Activated naive CD8-positive, alpha-beta T cell treated with anti-CD3 and anti-CD28 coated beads, Interleukin-2, amount 10 ng/mL, durations not matched to agents 7 days and 5 days (primary cell): ENCODE measurements at regions not wholly inside any gene's neighbourhood (a gene's known extent, or its start where the extent isn't known, plus 50 kb on each side); places are given as distances from the start of the nearest gene placed in this dataset.

ENCODE experiments used
- ATAC-seq: fragments of 150-1000 bp; cut with Tn5 transposase; one replicate; pipeline ENCODE4 v1.10.0; 2021; ENCODE audit warnings: low read depth, moderate library complexity
- POLR2A ChIA-PET: fragments of 350-600 bp; sonication (Branson Sonifier 250); formaldehyde crosslinking; loops from one replicate; lab custom pipeline; 2021; ENCODE audit warnings: antibody characterized with exemption; lab: Charles Lee
- DNase-seq: peaks from one replicate; pipeline ENCODE4 v3.0.0; 2021
- H3K27ac Mint-ChIP-seq: one replicate; pipeline ENCODE4 v1.8.0; 2022; ENCODE audit warnings: mild to moderate bottlenecking, mixed read lengths
- H3K27me3 Mint-ChIP-seq: one replicate; pipeline ENCODE4 v1.8.0; 2022; ENCODE audit warnings: mild to moderate bottlenecking, moderate library complexity, mixed read lengths
- H3K36me3 Mint-ChIP-seq: one replicate; pipeline ENCODE4 v1.8.0; 2021; ENCODE audit warnings: mild to moderate bottlenecking, mixed read lengths
- H3K4me1 Mint-ChIP-seq: one replicate; pipeline ENCODE4 v1.8.0; 2021; ENCODE audit warnings: mixed read lengths
- H3K4me3 Mint-ChIP-seq: one replicate; pipeline ENCODE4 v1.8.0; 2022; ENCODE audit warnings: mild to moderate bottlenecking, moderate library complexity, mixed read lengths
- H3K9me3 Mint-ChIP-seq: one replicate; pipeline ENCODE4 v1.8.0; 2021; ENCODE audit warnings: mixed read lengths

DNA sequence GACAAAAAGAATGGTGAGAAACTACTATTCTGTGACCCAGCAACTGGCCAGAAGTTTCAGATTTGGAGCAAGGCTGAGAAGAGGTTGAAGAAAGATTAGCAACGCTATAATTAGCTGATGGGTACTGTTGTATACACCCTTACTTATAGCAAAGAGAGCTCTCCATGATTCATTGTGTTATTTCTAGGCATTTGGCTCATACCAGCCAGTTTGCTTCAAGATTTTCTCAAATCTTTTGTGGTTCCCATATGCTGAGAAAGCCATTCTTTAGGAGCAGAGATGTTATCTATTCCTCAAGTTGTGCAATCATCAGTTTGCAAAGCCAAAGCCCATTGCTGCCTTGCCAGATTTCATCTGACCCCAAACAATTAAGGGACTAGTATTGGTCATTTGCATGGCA lies 179.4 kb downstream of the ETS1 start:
- POLR2A ChIA-PET: no interaction called here
- H3K4me3 Mint-ChIP-seq: no peak overlapping the region
- H3K4me1 Mint-ChIP-seq: peaks cover 18% of the 10 kb centered on the region
- peaks cover 4% of the 10 kb centered on the region for H3K36me3 Mint-ChIP-seq
- peaks cover 1% of the 10 kb centered on the region for H3K9me3 Mint-ChIP-seq
- no peak overlapping the region for H3K27ac Mint-ChIP-seq
- DNase-seq: no peak
- no peak for ATAC-seq
- peaks cover 2% of the 10 kb centered on the region for H3K27me3 Mint-ChIP-seq

DNA sequence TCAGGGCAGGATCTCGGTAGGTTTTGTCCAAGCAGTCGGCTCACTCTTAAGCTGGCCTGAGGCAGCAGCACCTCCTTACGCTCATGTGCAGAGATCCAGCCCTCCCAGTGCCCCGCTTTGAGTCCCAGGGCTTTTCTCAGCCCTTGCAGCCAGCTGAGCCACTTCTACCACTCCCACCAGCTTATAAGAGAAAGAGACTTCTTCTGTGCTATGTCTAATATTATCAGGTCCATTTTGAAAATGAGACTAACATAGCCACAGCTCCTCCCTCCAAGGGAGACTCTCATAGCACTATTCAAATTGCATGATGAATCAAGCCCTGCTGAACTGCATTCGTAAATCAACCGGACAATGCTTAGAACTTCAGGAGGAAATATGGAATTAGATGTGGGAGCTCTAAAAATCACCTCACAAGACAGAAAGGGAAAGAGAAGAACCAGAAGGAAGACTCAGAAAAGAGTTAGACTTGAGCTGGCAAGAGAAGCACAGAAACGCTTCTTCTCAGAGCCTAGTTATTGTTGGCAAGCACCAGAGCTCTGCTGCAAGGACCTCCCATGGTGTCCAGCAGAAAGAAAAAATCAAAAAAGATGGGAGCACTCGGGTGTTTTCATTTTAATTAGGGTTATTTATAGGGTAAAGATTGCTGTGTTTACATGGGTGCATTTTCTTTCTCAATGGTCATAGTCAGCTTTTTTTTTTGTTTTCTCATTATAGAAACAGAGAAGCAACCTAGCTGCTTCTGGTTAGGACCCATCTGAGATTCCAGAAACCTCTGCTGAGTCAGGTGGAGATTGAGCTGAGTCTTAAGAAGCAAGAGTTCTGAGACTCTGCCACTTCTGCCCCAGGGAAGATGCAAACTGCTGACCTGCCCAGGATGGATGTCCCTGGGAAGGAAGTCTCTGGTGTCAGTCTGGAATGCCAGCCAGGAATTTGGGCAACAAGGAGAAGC lies 181.4 kb downstream of the ETS1 start:
- H3K27ac Mint-ChIP-seq: no peak overlapping the region
- peaks cover 2% of the 10 kb centered on the region for H3K27me3 Mint-ChIP-seq
- H3K4me1 Mint-ChIP-seq: peaks cover 4% of the 10 kb centered on the region

DNA sequence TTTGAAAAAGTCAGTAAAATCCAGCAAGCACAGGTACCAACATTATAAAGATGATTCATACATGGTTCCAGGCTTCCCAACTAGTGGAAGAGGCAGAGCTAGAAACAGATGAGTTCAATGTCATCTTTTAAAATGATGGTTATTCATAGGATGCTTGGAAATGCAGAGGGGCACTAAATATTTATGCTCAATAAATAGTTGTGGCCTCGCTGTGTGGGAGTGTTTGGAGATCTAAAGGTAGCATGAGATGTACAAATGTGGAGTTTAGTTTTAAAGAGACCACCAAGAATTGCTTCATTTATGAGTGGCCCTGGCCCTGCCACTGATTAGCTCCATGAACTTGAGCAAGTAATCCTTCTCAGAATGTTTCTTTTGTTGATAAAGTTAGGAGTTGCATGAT lies 182.2 kb downstream of the ETS1 start:
- POLR2A ChIA-PET: no interaction called here
- Mint-ChIP-seq H3K4me1 (peaks cover 4% of the 10 kb centered on the region), H3K36me3 (peaks cover 1% of the 10 kb centered on the region), H3K27me3 (peaks cover 2% of the 10 kb centered on the region), H3K9me3 (no peaks in the 10 kb centered on the region), H3K27ac (no peak overlapping the region), H3K4me3 (no peak overlapping the region)
- no peak for ATAC-seq
- no peak for DNase-seq

More for the DNA sequence above, 181.4 kb downstream of the ETS1 start:
- Mint-ChIP-seq H3K4me3 (no peak overlapping the region), H3K9me3 (no peaks in the 10 kb centered on the region), H3K36me3 (peaks cover 3% of the 10 kb centered on the region)
- ATAC-seq (no peak), DNase-seq (no peak)
- POLR2A ChIA-PET: no interaction called here

DNA sequence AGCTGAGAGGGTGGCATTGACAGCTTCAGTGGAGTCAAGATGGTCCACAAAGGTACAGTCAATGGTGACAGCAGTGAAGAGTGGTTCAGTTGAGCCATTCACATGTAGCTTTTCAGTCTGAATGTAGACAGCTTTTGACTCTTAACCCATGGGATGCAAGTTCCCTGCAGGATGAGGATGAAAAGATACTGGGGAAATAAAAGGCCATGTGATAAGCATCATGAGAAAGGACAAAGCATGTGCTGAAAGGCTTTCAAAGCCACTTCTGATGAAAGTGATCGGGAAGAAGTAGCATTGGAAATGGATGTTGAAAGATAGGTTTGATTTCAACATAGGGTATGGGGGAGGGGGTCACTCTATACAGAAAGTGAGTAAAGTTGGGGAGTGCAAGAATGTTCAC lies 182.9 kb downstream of the ETS1 start:
- peaks cover 2% of the 10 kb centered on the region for H3K27me3 Mint-ChIP-seq
- ATAC-seq (no peak), DNase-seq (no peak)
- H3K4me1 Mint-ChIP-seq: peaks cover 4% of the 10 kb centered on the region
- H3K4me3 Mint-ChIP-seq: no peak overlapping the region
- no peaks in the 10 kb centered on the region for H3K9me3 Mint-ChIP-seq
- H3K36me3 Mint-ChIP-seq: no peaks in the 10 kb centered on the region
- H3K27ac Mint-ChIP-seq: no peak overlapping the region
- POLR2A ChIA-PET: no interaction called here

DNA sequence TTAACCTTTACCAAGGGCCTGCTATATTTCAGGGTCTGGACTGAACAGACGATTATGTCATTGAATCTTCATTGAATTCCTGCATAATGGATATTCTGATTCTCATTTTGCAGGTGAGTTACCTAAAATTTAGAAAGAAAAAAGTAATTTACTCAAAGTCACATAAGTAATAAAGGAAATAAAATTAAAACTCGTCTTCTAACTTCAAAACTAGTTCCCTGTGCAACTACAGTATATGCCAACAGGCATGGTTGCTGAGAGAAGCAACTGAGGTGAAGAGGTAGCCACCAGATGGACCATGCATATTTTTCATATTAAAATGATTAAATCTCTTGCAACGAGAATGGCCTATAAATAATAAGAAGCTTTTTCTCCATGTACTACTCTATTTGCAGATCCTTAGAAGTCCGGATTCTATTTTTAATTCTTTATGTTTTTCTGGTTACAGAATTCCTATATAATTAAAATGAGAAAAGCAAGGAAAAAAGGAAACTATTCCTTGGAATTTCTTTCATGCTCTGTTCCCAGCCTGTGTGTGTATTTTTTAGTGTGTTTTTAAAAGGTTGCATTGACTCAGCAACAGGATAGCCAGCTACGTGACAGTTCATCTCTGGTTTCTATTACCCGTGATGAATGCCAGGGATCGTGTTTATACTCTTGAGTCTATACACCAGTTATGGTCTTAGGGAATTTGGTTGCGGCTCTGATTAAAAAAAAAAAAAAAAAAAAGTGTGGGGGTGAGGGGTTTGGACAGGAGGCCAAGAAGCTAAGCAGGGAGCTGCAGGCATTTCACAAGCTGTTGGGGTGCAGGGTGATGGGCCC lies 186.8 kb downstream of the ETS1 start:
- POLR2A ChIA-PET: no interaction called here
- H3K36me3 Mint-ChIP-seq: peaks cover 3% of the 10 kb centered on the region
- H3K27me3 Mint-ChIP-seq: peaks cover 2% of the 10 kb centered on the region
- peaks cover 2% of the 10 kb centered on the region for H3K9me3 Mint-ChIP-seq
- H3K27ac Mint-ChIP-seq: no peak overlapping the region
- H3K4me3 Mint-ChIP-seq: no peak overlapping the region
- no peak for DNase-seq
- peaks cover 6% of the 10 kb centered on the region for H3K4me1 Mint-ChIP-seq
- ATAC-seq: no peak

DNA sequence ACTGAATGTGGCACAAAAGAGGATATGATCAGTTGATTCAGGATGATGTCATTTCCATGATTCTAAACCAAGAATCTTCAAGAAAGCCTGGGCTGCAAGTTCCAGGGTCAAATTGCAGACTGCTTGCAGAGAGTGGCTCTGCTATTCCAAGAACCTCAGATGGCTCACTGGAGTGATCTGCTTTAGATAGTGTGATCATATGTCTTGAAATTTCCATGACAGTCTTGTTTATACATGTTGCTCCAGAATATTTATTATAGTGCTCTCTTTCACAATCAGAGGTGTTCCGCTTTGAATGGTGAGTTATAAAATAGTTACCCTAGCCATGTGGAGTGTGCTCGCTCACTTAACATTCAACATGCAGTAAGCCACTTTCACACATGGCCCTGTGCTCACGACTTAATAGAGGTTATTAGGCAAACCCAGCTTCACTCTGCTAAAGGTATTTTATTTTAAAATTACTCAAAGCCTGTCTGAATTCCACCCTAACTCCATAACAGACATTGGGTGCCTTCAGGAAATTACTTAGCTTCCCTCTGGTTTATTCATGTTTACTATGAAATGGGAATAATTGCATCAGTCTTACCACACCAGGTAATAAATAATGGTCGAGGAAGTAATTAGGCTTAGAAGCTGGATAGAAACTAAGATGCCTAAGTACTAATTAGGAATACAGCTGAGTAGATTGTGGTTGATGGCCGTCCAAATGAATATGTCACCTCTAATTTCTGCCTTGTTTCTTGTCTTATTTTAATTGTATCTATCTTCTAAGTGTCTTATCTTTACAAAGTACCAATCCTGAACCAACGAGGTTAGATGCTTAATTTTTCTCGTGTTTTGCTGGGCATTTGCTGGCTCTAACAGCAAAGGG lies 187.9 kb downstream of the ETS1 start:
- Mint-ChIP-seq H3K36me3 (peaks cover 3% of the 10 kb centered on the region), H3K27me3 (peaks cover 1% of the 10 kb centered on the region), H3K4me1 (peaks cover 6% of the 10 kb centered on the region), H3K27ac (no peak overlapping the region), H3K4me3 (no peak overlapping the region), H3K9me3 (peaks cover 2% of the 10 kb centered on the region)
- ATAC-seq: no peak
- POLR2A ChIA-PET: interaction anchor here (0.5 kb wide), 1 partner anchor 184 kb away, joined by 3 read pairs; no protein-coding TSS in a partner anchor
- no peak for DNase-seq

DNA sequence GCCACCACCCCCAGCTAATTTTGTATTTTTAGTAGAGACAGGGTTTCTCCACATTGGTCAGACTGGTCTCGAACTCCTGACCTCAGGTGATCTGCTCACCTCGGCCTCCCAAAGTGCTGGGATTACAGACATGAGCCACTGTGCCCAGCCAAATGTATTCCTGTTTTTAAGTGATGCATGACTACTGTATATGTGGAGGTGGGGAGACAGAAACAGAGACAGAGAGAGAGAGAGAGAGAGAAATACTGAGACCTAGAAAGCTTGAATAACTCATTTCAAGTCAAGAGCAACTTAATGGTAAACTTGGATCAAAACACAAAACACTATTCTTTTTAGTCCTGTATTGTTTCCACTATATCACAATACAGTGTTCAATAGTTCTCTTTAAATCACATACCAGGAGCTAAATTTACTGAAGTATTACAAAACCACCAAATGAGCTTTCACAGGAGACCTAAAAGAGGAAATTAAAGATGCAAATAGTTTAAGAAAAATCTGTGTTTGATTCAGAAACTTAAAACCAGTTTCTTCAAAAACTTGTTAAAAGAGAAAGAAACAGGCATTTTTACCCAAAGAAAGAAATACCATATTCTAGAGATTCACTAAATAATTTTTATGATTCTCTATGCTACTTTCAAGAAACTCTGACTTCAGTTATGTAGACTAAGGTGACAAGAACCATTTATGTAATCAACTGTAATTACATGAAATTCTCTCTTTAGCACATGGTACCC lies 188.7 kb downstream of the ETS1 start:
- H3K4me1 Mint-ChIP-seq: peaks cover 4% of the 10 kb centered on the region
- no peak overlapping the region for H3K4me3 Mint-ChIP-seq
- peaks cover 2% of the 10 kb centered on the region for H3K9me3 Mint-ChIP-seq
- POLR2A ChIA-PET: no interaction called here
- H3K27ac Mint-ChIP-seq: no peak overlapping the region
- no peaks in the 10 kb centered on the region for H3K27me3 Mint-ChIP-seq
- DNase-seq: no peak
- H3K36me3 Mint-ChIP-seq: peaks cover 3% of the 10 kb centered on the region
- ATAC-seq: no peak

DNA sequence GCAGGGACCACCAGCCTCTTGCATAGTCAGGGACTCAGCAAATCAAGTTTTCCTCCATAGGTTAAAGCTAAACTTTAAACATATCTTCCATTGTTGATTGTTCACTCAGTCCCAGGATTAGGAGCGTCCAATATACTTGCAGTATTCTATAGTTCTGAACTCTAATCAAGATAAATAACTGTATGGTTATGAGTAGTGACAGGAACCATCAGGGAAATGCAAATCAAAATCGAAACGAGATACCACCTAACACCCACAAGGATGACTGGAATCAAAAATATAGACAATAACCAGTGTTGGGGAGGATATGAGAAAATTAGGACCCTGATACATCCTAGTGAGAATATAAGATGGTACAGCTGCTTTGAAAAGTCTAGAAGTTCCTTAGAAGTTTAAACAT lies 190.0 kb downstream of the ETS1 start:
- Mint-ChIP-seq H3K27me3 (no peaks in the 10 kb centered on the region), H3K4me3 (no peak overlapping the region), H3K4me1 (peaks cover 5% of the 10 kb centered on the region), H3K27ac (no peak overlapping the region), H3K9me3 (peaks cover 2% of the 10 kb centered on the region), H3K36me3 (peaks cover 3% of the 10 kb centered on the region)
- POLR2A ChIA-PET: no interaction called here
- ATAC-seq: no peak
- DNase-seq: no peak

DNA sequence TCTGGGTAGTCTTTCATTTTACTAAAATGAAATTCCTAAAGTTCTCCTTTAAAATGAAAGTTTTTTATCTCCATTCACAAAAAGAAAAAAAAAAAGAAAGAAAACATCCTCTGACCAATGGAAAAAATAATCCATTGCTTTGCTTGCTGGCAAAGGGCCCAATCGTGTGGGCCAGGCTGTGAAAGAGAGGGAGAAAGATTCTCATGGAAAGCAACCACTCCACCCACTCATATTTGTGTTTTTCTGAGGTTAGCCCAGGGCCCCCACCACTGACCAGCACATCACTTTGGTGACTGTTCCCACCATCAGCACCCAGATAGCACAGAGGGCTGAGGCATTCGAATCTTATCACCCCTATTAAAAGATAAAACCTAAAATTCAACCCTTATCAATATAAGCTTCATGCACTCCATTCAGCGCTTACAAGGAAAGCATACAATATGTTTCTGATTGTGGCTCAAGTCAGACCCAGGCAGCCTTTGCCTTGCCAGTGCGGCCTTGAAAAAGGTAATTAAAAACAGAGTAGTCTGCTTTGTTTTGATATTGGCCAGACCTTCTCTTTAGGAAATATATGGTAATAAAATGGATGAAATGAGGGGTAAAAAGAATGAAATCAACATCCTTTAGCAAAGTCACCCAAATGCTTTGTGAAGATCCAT lies 192.8 kb downstream of the ETS1 start:
- no peaks in the 10 kb centered on the region for H3K27me3 Mint-ChIP-seq
- peaks cover 3% of the 10 kb centered on the region for H3K36me3 Mint-ChIP-seq
- POLR2A ChIA-PET: no interaction called here
- DNase-seq: no peak
- no peak overlapping the region for H3K27ac Mint-ChIP-seq
- H3K4me3 Mint-ChIP-seq: no peak overlapping the region
- H3K4me1 Mint-ChIP-seq: peaks cover 5% of the 10 kb centered on the region
- no peak for ATAC-seq
- peaks cover 2% of the 10 kb centered on the region for H3K9me3 Mint-ChIP-seq

DNA sequence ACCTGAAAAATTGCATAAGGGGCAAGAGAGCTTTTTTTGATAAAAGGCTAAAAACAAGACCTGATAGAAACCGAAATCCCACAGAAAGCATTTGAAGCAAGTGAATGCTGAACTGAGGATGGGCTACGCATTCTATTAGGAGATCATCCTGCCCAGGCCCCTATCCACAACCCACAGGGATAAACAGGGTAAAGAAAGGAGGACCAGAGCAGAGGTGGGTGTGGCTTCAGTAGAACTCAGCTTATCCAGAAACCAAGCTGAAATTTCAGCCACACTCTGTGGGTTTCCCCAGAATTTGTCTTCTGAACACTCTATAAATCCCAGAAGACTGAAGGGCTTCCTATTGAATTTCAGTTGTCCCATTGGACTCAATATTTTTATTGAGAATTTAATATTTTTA lies 195.1 kb downstream of the ETS1 start:
- Mint-ChIP-seq H3K27ac (no peak overlapping the region), H3K9me3 (peaks cover 2% of the 10 kb centered on the region), H3K4me1 (peaks cover 2% of the 10 kb centered on the region), H3K4me3 (no peak overlapping the region), H3K27me3 (no peaks in the 10 kb centered on the region), H3K36me3 (peaks cover 1% of the 10 kb centered on the region)
- ATAC-seq (no peak), DNase-seq (no peak)
- POLR2A ChIA-PET: interaction anchor here (0.6 kb wide), 1 partner anchor 197 kb away, joined by 3 read pairs; no protein-coding TSS in a partner anchor

DNA sequence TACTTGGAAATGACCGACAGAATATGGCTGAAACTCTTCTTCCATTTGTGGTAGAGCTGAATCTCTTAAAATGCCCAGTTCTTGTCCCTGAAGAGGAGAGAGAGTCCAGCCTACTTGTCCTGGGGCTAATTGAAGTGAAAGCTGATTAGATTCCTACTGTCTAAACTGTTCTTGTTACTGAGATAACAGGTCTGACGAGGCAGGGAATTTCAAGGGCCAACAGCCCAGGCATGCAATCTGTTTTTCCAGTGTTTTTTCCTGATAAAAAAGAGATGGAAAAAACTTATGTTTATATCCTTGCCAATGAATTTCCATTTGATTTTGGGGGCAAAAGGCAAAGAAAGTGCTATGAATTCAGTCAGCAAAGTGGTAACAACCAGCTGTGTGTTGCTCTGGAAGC lies 195.5 kb downstream of the ETS1 start:
- H3K27ac Mint-ChIP-seq: no peak overlapping the region
- H3K9me3 Mint-ChIP-seq: peaks cover under 1% of the 10 kb centered on the region
- H3K36me3 Mint-ChIP-seq: peaks cover 1% of the 10 kb centered on the region
- POLR2A ChIA-PET: interaction anchor here (0.6 kb wide), 1 partner anchor 197 kb away, joined by 3 read pairs; no protein-coding TSS in a partner anchor
- peaks cover 6% of the 10 kb centered on the region for H3K4me1 Mint-ChIP-seq
- ATAC-seq (no peak), DNase-seq (no peak)
- no peak overlapping the region for H3K4me3 Mint-ChIP-seq
- H3K27me3 Mint-ChIP-seq: no peaks in the 10 kb centered on the region

DNA sequence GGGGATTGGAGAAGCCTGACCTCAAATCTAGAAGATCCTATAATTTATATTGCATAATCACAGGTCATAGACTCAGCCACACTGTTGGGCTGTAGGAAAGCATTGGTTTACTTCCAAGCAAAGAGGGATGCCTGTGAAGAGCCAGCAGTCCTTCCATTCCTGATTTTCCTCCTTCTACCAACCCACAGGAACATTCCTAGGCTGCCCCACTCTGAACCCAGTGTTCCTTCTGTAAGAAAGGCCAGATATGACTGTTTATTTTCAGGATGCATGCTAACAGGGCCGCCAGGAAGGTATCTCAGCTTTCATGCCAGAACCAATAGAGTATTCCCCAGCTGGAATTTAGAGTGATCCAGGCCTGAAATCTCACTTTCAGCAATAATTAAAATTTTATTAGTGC lies 197.1 kb downstream of the ETS1 start:
- H3K27me3 Mint-ChIP-seq: no peaks in the 10 kb centered on the region
- peaks cover 8% of the 10 kb centered on the region for H3K4me1 Mint-ChIP-seq
- H3K36me3 Mint-ChIP-seq: no peaks in the 10 kb centered on the region
- DNase-seq (no peak), ATAC-seq (no peak)
- H3K4me3 Mint-ChIP-seq: no peak overlapping the region
- H3K27ac Mint-ChIP-seq: no peak overlapping the region
- H3K9me3 Mint-ChIP-seq: no peaks in the 10 kb centered on the region
- POLR2A ChIA-PET: no interaction called here
